HEK293 (cell line): ENCODE measurements at regions not wholly inside any gene's neighbourhood (a gene's known extent, or its start where the extent isn't known, plus 50 kb on each side); places are given as distances from the start of the nearest gene placed in this dataset.

ENCODE experiments used
- CTCF ChIP-seq: fragments of 450-650 bp; formaldehyde crosslinking; IDR thresholded peaks from 2 replicates; pipeline ENCODE4 v1.5.1; 2016; ENCODE audit warnings: missing biosample characterization, missing genetic modification characterization
- ZNF24 ChIP-seq: fragments of 450-650 bp; formaldehyde crosslinking; IDR thresholded peaks from 2 replicates; pipeline ENCODE4 v1.5.1; 2016; ENCODE audit warnings: missing biosample characterization, missing genetic modification characterization

- no peak for TF ChIP-seq CTCF
- no peak for TF ChIP-seq ZNF24 (tag by site-specific recombination)
Measured at GRCh38 chr2:185347445-185347844, 391.2 kb upstream of the FSIP2 start.
